MCF 10A (cell line): ENCODE measurements at regions not wholly inside any gene's neighbourhood (a gene's known extent, or its start where the extent isn't known, plus 50 kb on each side); places are given as distances from the start of the nearest gene placed in this dataset.

Source experiments
- BruUV-seq: library from RNA; stranded (reverse); fragments of 400-500 nt; replicated peaks from 2 replicates; lab custom pipeline; 2021; lab: Mats Ljungman, UMichigan
- CTCF ChIA-PET: fragments of 300-600 bp; sonication (Branson Sonifier 250); formaldehyde crosslinking; extraction: SDS; loops from one replicate; lab custom pipeline; 2021; ENCODE audit warnings: antibody characterized with exemption, inconsistent platforms; lab: Yijun Ruan, JAX
- POLR2A ChIA-PET: fragments of 300-600, 350-650 bp; sonication (Branson Sonifier 250); formaldehyde crosslinking; extraction: SDS; loops from one replicate; lab custom pipeline; 2020; ENCODE audit warnings: antibody characterized with exemption, inconsistent platforms; lab: Yijun Ruan, JAX
- DNase-seq: peaks from one replicate; pipeline ENCODE4 v3.0.0-alpha.2; 2018; ENCODE audit not compliant: unreplicated experiment
- H3K27ac Mint-ChIP-seq: one replicate; pipeline ENCODE4 v1.8.0; 2022; ENCODE audit warnings: mild to moderate bottlenecking, low read depth, mixed read lengths; ENCODE audit not compliant: unreplicated experiment
- H3K27me3 Mint-ChIP-seq: one replicate; pipeline ENCODE4 v1.8.0; 2022; ENCODE audit warnings: mixed read lengths; ENCODE audit not compliant: insufficient read depth, unreplicated experiment
- H3K36me3 Mint-ChIP-seq: one replicate; pipeline ENCODE4 v1.8.0; 2022; ENCODE audit warnings: mild to moderate bottlenecking, moderate library complexity, mixed read lengths; ENCODE audit not compliant: insufficient read depth, unreplicated experiment
- H3K4me1 Mint-ChIP-seq: one replicate; pipeline ENCODE4 v1.8.0; 2022; ENCODE audit warnings: mixed read lengths; ENCODE audit not compliant: insufficient read depth, unreplicated experiment
- H3K4me3 Mint-ChIP-seq: one replicate; pipeline ENCODE4 v1.8.0; 2022; ENCODE audit warnings: mild to moderate bottlenecking, moderate library complexity, mixed read lengths; ENCODE audit not compliant: unreplicated experiment
- H3K9me3 Mint-ChIP-seq: one replicate; pipeline ENCODE4 v1.8.0; 2022; ENCODE audit warnings: mixed read lengths; ENCODE audit not compliant: unreplicated experiment
- CTCF ChIP-seq: fragments of 200-600 bp; IDR thresholded peaks from one replicate; pipeline ENCODE4 v1.8.0; 2022; ENCODE audit warnings: antibody characterized with exemption, mild to moderate bottlenecking; ENCODE audit not compliant: unreplicated experiment
- intact Hi-C: fragments of 100-400 bp; cut with micrococcal nuclease; formaldehyde crosslinking; loops from 2 replicates; pipeline ENCODE4 v1.14.1; 2022

- BruUV-seq, result no TSS peak
- Mint-ChIP-seq H3K9me3 (no peaks in the 10 kb centered on the region), H3K36me3 (no peaks in the 10 kb centered on the region), H3K27me3 (peaks cover 25% of the 10 kb centered on the region), H3K4me3 (no peak overlapping the region), H3K4me1 (no peaks in the 10 kb centered on the region), H3K27ac (no peak overlapping the region)
- DNase-seq, result no peak
- CTCF ChIA-PET, result no interaction called here
- POLR2A ChIA-PET, result no interaction called here
- intact Hi-C loops, result no loop called here
- no peak for TF ChIP-seq CTCF
Observed at GRCh38 chrX:39915081-39915480, 182.7 kb downstream of the BCOR start.

GRCh38 chrX:39915596-39915995 lies 182.2 kb downstream of the BCOR start:
- DNase-seq, result no peak
- TF ChIP-seq CTCF, result no peak
- POLR2A ChIA-PET, result no interaction called here
- Mint-ChIP-seq H3K27ac (no peak overlapping the region), H3K4me1 (no peaks in the 10 kb centered on the region), H3K4me3 (no peak overlapping the region), H3K36me3 (no peaks in the 10 kb centered on the region), H3K9me3 (no peaks in the 10 kb centered on the region), H3K27me3 (peaks cover 20% of the 10 kb centered on the region)
- BruUV-seq, result no TSS peak
- CTCF ChIA-PET, result no interaction called here
- intact Hi-C loops, result no loop called here

- CTCF ChIA-PET, result no interaction called here
- intact Hi-C loops, result no loop called here
- no peak for TF ChIP-seq CTCF
- no peaks in the 10 kb centered on the region for H3K9me3 Mint-ChIP-seq
- peaks cover 46% of the 10 kb centered on the region for H3K27me3 Mint-ChIP-seq
- no TSS peak for BruUV-seq
- POLR2A ChIA-PET, result no interaction called here
- H3K4me3 Mint-ChIP-seq, result no peak overlapping the region
- DNase-seq, result no peak
- no peaks in the 10 kb centered on the region for H3K36me3 Mint-ChIP-seq
- H3K27ac Mint-ChIP-seq, result no peak overlapping the region
- H3K4me1 Mint-ChIP-seq, result no peaks in the 10 kb centered on the region
Observed at GRCh38 chrX:39921838-39922237, 175.9 kb downstream of the BCOR start.

- CTCF ChIA-PET, result no interaction called here
- H3K36me3 Mint-ChIP-seq, result no peaks in the 10 kb centered on the region
- H3K27ac Mint-ChIP-seq, result no peak overlapping the region
- POLR2A ChIA-PET, result no interaction called here
- BruUV-seq, result no TSS peak
- no peak for TF ChIP-seq CTCF
- no peaks in the 10 kb centered on the region for H3K4me1 Mint-ChIP-seq
- no peak overlapping the region for H3K4me3 Mint-ChIP-seq
- peaks cover 46% of the 10 kb centered on the region for H3K27me3 Mint-ChIP-seq
- no peak for DNase-seq
- intact Hi-C loops, result no loop called here
- no peaks in the 10 kb centered on the region for H3K9me3 Mint-ChIP-seq
Observed at GRCh38 chrX:39922488-39922887, 175.3 kb downstream of the BCOR start.
